ENCODE measurements at regions not wholly inside any gene's neighbourhood (a gene's known extent, or its start where the extent isn't known, plus 50 kb on each side); places are given as distances from the start of the nearest gene placed in this dataset.

GRCh38 chr6:15147827-15148226, 98.0 kb upstream of the JARID2 start:
- peak overlapping the region; percentile 13 for H3K27ac ChIP-seq
- no peaks in the 10 kb centered on the region for H3K9me2 ChIP-seq (replicated peaks; ENCODE audit: insufficient read depth)
- TF ChIP-seq EZH2phosphoT487 (IDR thresholded peaks at IDR 0.05; ENCODE audit: low read depth, severe bottlenecking, unreplicated experiment) (no peak), CTCF (IDR thresholded peaks at IDR 0.05; ENCODE audit: poor library complexity) (no peak), EZH2 (IDR thresholded peaks at IDR 0.05; ENCODE audit: borderline replicate concordance) (no peak)
- H3K27me3 ChIP-seq, result no peaks in the 10 kb centered on the region
- no peak overlapping the region for H3K4me2 ChIP-seq
- no peaks in the 10 kb centered on the region for H3K9me3 ChIP-seq (ENCODE audit: low read depth)
- 90% methylated on average over 5 of the region's 5 CpGs for WGBS (ENCODE audit: low lambda C conversion rate, missing lambda C conversion rate)
- no peak for DNase-seq (ENCODE audit: low spot score)
- no peaks in the 10 kb centered on the region for H3K36me3 ChIP-seq (replicated peaks; ENCODE audit: insufficient read depth, low read depth)
- H3K4me3 ChIP-seq, result no peak overlapping the region
- H3K79me2 ChIP-seq, result no peaks in the 10 kb centered on the region
- peaks cover 8% of the 10 kb centered on the region for H3K4me1 ChIP-seq (ENCODE audit: insufficient read depth)
- H2AFZ ChIP-seq, result no peak overlapping the region
- no peaks in the 10 kb centered on the region for H4K20me1 ChIP-seq (ENCODE audit: insufficient read depth, poor library complexity, severe bottlenecking)

- Histone ChIP-seq H4K20me1 (ENCODE audit: insufficient read depth, poor library complexity, severe bottlenecking) (no peaks in the 10 kb centered on the region), H3K36me3 (replicated peaks; ENCODE audit: insufficient read depth, low read depth) (no peaks in the 10 kb centered on the region), H3K9me2 (replicated peaks; ENCODE audit: insufficient read depth) (no peaks in the 10 kb centered on the region), H3K4me2 (no peak overlapping the region), H3K27me3 (no peaks in the 10 kb centered on the region), H3K4me3 (no peak overlapping the region), H3K79me2 (no peaks in the 10 kb centered on the region), H3K27ac (peak overlapping the region; percentile 13), H3K9me3 (ENCODE audit: low read depth) (no peaks in the 10 kb centered on the region), H3K4me1 (ENCODE audit: insufficient read depth) (peaks cover 8% of the 10 kb centered on the region), H2AFZ (no peak overlapping the region)
- peak; percentile 58 for DNase-seq (ENCODE audit: low spot score)
- WGBS (ENCODE audit: low lambda C conversion rate, missing lambda C conversion rate), result 41% methylated on average over 8 of the region's 8 CpGs
- no peak for TF ChIP-seq CTCF (IDR thresholded peaks at IDR 0.05; ENCODE audit: poor library complexity)
- no peak for TF ChIP-seq EZH2 (IDR thresholded peaks at IDR 0.05; ENCODE audit: borderline replicate concordance)
- TF ChIP-seq EZH2phosphoT487 (IDR thresholded peaks at IDR 0.05; ENCODE audit: low read depth, severe bottlenecking, unreplicated experiment), result no peak
Observed at GRCh38 chr6:15148356-15148946, 97.4 kb upstream of the JARID2 start.

- DNase-seq (ENCODE audit: low spot score), result no peak
- Histone ChIP-seq H3K36me3 (replicated peaks; ENCODE audit: insufficient read depth, low read depth) (no peaks in the 10 kb centered on the region), H3K9me3 (ENCODE audit: low read depth) (no peaks in the 10 kb centered on the region), H3K27ac (no peak overlapping the region), H4K20me1 (ENCODE audit: insufficient read depth, poor library complexity, severe bottlenecking) (no peaks in the 10 kb centered on the region), H3K9me2 (replicated peaks; ENCODE audit: insufficient read depth) (no peaks in the 10 kb centered on the region), H2AFZ (no peak overlapping the region), H3K79me2 (no peaks in the 10 kb centered on the region), H3K4me3 (no peak overlapping the region), H3K27me3 (no peaks in the 10 kb centered on the region), H3K4me1 (ENCODE audit: insufficient read depth) (peaks cover 8% of the 10 kb centered on the region), H3K4me2 (no peak overlapping the region)
- WGBS (ENCODE audit: low lambda C conversion rate, missing lambda C conversion rate), result 98% methylated on average over 2 of the region's 2 CpGs
- TF ChIP-seq CTCF (IDR thresholded peaks at IDR 0.05; ENCODE audit: poor library complexity), result no peak
- no peak for TF ChIP-seq EZH2 (IDR thresholded peaks at IDR 0.05; ENCODE audit: borderline replicate concordance)
- no peak for TF ChIP-seq EZH2phosphoT487 (IDR thresholded peaks at IDR 0.05; ENCODE audit: low read depth, severe bottlenecking, unreplicated experiment)
Observed at GRCh38 chr6:15150207-15150606, 95.7 kb upstream of the JARID2 start.
